ENCODE measurements at regions not wholly inside any gene's neighbourhood (a gene's known extent, or its start where the extent isn't known, plus 50 kb on each side); places are given as distances from the start of the nearest gene placed in this dataset.

DNA sequence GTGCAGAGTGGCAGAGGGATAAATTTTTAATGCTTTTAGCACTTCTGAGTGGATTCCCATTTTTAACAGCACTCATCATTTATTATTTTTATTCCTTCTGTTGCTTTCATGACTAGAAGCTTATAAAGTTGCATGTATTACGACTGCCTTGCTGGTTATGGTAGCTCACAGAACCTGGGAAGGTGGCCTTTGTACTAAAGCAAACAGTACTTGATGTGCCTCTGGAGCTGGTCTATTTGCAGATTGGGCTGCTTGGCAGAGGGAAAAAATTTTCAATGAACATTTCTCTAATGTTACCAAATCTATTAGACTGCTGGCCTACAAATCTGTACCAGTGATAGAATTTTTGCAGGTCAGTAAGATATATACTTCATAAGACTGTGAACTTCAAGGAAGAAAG lies 274.5 kb upstream of the C9orf72 start:
- H3K27me3 Mint-ChIP-seq, result peaks cover 8% of the 10 kb centered on the region
- no peaks in the 10 kb centered on the region for H3K4me1 Mint-ChIP-seq
- DNase-seq, result no peak
- no peak for ATAC-seq
- no peak overlapping the region for H3K27ac Mint-ChIP-seq
- peaks cover 0 to 8% of the 10 kb centered on the region in 2 donors for H3K9me3 Mint-ChIP-seq
- no peak overlapping the region for H3K4me3 Mint-ChIP-seq

DNA sequence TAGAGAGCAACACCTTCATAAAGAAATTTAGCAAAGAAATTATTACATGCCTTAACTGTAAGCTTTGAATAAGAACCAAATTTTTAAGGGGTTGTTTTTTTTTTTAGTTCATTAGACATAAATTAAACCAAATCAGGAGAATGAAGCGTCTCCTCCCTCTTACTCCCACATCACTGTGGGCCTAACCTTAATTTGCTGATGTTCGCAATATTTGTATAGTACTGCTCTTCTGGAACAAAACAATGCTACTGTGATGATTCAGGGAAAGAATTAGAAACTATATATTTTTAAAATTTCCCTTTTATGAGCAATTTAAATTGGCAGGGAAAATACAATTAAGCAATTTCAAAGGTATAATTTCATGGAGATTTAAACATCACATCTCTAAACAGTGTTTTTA lies 275.0 kb upstream of the C9orf72 start:
- no peak overlapping the region for H3K27ac Mint-ChIP-seq
- peaks cover 0 to 8% of the 10 kb centered on the region in 2 donors for H3K9me3 Mint-ChIP-seq
- peaks cover 8% of the 10 kb centered on the region for H3K27me3 Mint-ChIP-seq

DNA sequence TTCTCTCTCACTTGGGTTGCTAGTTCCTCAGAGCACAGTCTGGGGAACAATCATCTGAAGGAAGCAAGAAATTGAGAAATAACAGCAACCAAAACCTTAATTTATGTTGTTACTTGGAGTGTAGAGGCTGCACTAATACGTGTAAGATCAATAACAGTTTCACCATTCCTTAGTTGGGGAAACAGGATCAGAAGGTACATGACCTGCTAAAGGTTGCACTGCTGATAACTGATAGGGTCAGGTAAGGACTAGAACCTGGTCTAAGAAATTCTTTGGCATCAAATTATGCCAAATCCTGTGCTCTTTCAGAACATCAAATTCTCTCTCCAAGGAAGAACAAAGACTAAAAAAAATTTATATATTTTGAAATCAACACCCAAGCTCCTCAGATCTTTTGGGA lies 278.6 kb upstream of the C9orf72 start:
- peaks cover 8% of the 10 kb centered on the region for H3K27me3 Mint-ChIP-seq

More for the DNA sequence above, 275.0 kb upstream of the C9orf72 start:
- ATAC-seq (no peak), DNase-seq (no peak)
- Mint-ChIP-seq H3K4me1 (no peaks in the 10 kb centered on the region), H3K4me3 (no peak overlapping the region)

DNA sequence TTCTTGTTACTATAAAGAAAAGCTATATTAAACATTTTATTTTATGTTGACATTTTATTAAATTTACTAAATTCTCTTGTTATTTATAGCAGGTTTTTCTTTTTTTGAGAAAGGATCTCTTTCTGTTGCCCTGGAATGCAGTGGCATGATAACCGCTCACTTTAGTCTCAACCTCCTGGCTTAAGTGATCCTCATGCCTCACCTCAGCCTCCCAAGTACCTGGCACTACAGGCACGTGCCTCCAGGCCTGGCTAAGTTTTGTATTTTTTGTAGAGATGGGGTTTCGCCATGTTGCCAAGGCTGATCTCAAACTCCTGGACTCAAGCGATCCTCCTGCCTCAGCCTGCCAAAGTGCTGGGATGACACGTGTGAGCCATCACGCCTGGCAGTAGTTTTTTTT lies 280.2 kb upstream of the C9orf72 start:
- no peaks in the 10 kb centered on the region for H3K4me1 Mint-ChIP-seq
- DNase-seq (no peak), ATAC-seq (no peak)
- H3K4me3 Mint-ChIP-seq, result no peak overlapping the region
- no peaks in the 10 kb centered on the region for H3K9me3 Mint-ChIP-seq
- peaks cover 17% of the 10 kb centered on the region for H3K27me3 Mint-ChIP-seq
- H3K27ac Mint-ChIP-seq, result no peak overlapping the region

More for the DNA sequence above, 278.6 kb upstream of the C9orf72 start:
- Mint-ChIP-seq H3K4me3 (no peak overlapping the region), H3K4me1 (no peaks in the 10 kb centered on the region), H3K27ac (no peak overlapping the region), H3K9me3 (no peaks in the 10 kb centered on the region)
- no peak for ATAC-seq
- no peak for DNase-seq

- H3K27me3 Mint-ChIP-seq, result peaks cover 8% of the 10 kb centered on the region
- no peak for DNase-seq
- H3K4me1 Mint-ChIP-seq, result no peaks in the 10 kb centered on the region
- H3K27ac Mint-ChIP-seq, result no peak overlapping the region
- no peak overlapping the region for H3K4me3 Mint-ChIP-seq
- H3K9me3 Mint-ChIP-seq, result no peaks in the 10 kb centered on the region
- no peak for ATAC-seq
These were observed 282.8 kb upstream of the C9orf72 start for GRCh38 chr9:27856054-27856453.

- ATAC-seq, result no peak
- Mint-ChIP-seq H3K4me3 (no peak overlapping the region), H3K9me3 (no peaks in the 10 kb centered on the region), H3K27ac (no peak overlapping the region), H3K4me1 (no peaks in the 10 kb centered on the region), H3K27me3 (peaks cover 10% of the 10 kb centered on the region)
- no peak for DNase-seq
These were observed 283.5 kb upstream of the C9orf72 start for GRCh38 chr9:27856748-27857147.

DNA sequence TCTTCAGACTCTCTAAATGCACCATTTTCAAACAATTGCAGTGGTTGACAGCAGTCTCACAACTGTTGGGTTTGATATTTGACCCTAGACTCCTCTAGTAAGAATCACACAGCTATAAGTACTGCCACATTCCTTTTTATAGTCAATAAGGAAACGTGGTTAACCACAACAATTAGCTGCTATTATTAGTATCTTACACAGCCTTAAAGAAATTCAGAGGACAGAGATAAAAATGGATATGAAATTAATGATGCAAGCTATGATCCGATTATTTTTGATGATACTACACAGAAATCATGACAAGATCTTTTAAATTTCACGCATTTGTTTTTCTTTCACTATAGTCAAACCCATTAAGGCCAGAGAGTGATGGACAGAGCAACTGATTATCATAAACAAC lies 288.6 kb upstream of the C9orf72 start:
- Mint-ChIP-seq H3K9me3 (no peaks in the 10 kb centered on the region), H3K4me3 (no peak overlapping the region), H3K27ac (no peak overlapping the region), H3K4me1 (no peaks in the 10 kb centered on the region), H3K27me3 (peaks cover 22% of the 10 kb centered on the region)
- ATAC-seq, result no peak
- no peak for DNase-seq

GRCh38 chr9:27864644-27865438 lies 291.6 kb upstream of the C9orf72 start:
- DNase-seq (no peak), ATAC-seq (no peak)
- Mint-ChIP-seq H3K4me1 (no peaks in the 10 kb centered on the region), H3K9me3 (no peaks in the 10 kb centered on the region), H3K4me3 (no peak overlapping the region), H3K27ac (no peak overlapping the region), H3K27me3 (peaks cover 14% of the 10 kb centered on the region)

GRCh38 chr9:27866741-27867140 lies 293.5 kb upstream of the C9orf72 start:
- ATAC-seq (no peak), DNase-seq (no peak)
- Mint-ChIP-seq H3K4me1 (no peaks in the 10 kb centered on the region), H3K9me3 (no peaks in the 10 kb centered on the region), H3K27me3 (peaks cover 12% of the 10 kb centered on the region), H3K4me3 (no peak overlapping the region), H3K27ac (no peak overlapping the region)

GRCh38 chr9:27870404-27870803 lies 297.1 kb upstream of the C9orf72 start:
- H3K9me3 Mint-ChIP-seq, result no peaks in the 10 kb centered on the region
- ATAC-seq, result no peak
- DNase-seq, result no peak

DNA sequence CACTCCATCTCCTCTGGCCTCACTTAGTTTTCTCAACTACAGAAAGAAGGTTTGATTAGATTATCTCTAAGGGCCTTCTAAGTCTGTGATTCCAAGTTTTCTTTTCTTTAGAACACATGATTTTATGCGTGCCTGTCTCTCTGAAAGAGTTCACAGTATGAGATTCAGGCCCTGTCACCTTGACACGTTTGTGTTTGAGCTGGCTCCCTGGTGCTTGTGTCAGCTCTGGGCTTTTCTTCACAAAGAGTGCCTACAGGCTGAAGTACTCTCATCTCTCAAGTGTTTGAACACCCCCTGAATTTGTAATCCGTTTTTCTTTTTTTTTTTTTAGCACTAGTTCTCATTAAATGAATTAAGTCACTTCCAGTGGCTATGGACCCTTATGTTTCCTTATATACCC lies 306.9 kb upstream of the C9orf72 start:
- Mint-ChIP-seq H3K9me3 (no peaks in the 10 kb centered on the region), H3K4me1 (no peaks in the 10 kb centered on the region), H3K4me3 (no peak overlapping the region), H3K27me3 (no peaks in the 10 kb centered on the region), H3K27ac (no peak overlapping the region)
- no peak for ATAC-seq
- DNase-seq, result no peak

More at GRCh38 chr9:27870404-27870803, 297.1 kb upstream of the C9orf72 start:
- Mint-ChIP-seq H3K4me3 (no peak overlapping the region), H3K27me3 (peaks cover 1% of the 10 kb centered on the region), H3K4me1 (no peaks in the 10 kb centered on the region), H3K27ac (no peak overlapping the region)

GRCh38 chr9:27880635-27881034 lies 307.4 kb upstream of the C9orf72 start:
- no peak for DNase-seq
- Mint-ChIP-seq H3K27ac (no peak overlapping the region), H3K4me1 (no peaks in the 10 kb centered on the region), H3K9me3 (no peaks in the 10 kb centered on the region), H3K4me3 (no peak overlapping the region), H3K27me3 (no peaks in the 10 kb centered on the region)
- ATAC-seq, result no peak

GRCh38 chr9:27888661-27889295 lies 315.5 kb upstream of the C9orf72 start:
- Mint-ChIP-seq H3K27ac (no peak overlapping the region), H3K9me3 (peaks cover 5 to 7% of the 10 kb centered on the region in 2 donors), H3K4me3 (no peak overlapping the region), H3K27me3 (no peaks in the 10 kb centered on the region), H3K4me1 (no peaks in the 10 kb centered on the region)
- peak; percentile 77 for ATAC-seq
- peak; percentile 49 to 50 for DNase-seq

GRCh38 chr9:27924502-27924901 lies 351.2 kb upstream of the C9orf72 start:
- Mint-ChIP-seq H3K9me3 (no peaks in the 10 kb centered on the region), H3K4me1 (no peaks in the 10 kb centered on the region)

GRCh38 chr9:27925815-27926214 lies 352.5 kb upstream of the C9orf72 start:
- no peak overlapping the region for H3K27ac Mint-ChIP-seq
- no peaks in the 10 kb centered on the region for H3K27me3 Mint-ChIP-seq
- H3K9me3 Mint-ChIP-seq, result no peaks in the 10 kb centered on the region
- no peak for ATAC-seq
- no peak overlapping the region for H3K4me3 Mint-ChIP-seq
- no peaks in the 10 kb centered on the region for H3K4me1 Mint-ChIP-seq
- no peak for DNase-seq

More at GRCh38 chr9:27924502-27924901, 351.2 kb upstream of the C9orf72 start:
- no peaks in the 10 kb centered on the region for H3K27me3 Mint-ChIP-seq
- H3K27ac Mint-ChIP-seq, result no peak overlapping the region
- ATAC-seq, result no peak
- no peak overlapping the region for H3K4me3 Mint-ChIP-seq
- no peak for DNase-seq

DNA sequence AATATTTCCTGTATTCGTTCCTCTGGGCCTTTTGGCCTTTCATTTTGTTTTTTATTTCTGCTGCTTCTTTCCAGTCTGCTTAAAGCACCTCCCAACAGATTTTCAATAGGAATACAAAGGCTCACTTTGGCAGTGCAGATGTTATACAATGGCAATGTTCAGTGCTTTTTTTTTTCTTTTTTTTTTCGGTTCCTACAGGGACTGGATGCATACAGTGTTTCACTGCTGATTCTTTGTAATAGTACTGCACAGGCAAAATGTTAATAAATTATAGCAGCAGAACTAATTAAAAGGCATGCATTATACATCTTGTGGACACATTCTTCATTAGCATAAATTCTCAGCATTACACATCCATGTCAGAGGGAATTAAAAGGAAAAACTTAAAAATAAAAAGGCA lies 356.6 kb upstream of the C9orf72 start:
- Mint-ChIP-seq H3K27me3 (no peaks in the 10 kb centered on the region), H3K9me3 (no peaks in the 10 kb centered on the region), H3K4me3 (no peak overlapping the region), H3K4me1 (no peaks in the 10 kb centered on the region), H3K27ac (no peak overlapping the region)
- ATAC-seq (no peak), DNase-seq (no peak)

Data from stimulated activated naive CD8-positive, alpha-beta T cell treated with anti-CD3 and anti-CD28 coated beads, Interleukin-15, amount 100 ng/mL, for 72 hours (primary cell).